ENCODE measurements at regions not wholly inside any gene's neighbourhood (a gene's known extent, or its start where the extent isn't known, plus 50 kb on each side); places are given as distances from the start of the nearest gene placed in this dataset.
"Not testable (repeated sequence)": the region's sequence is repeated elsewhere in the genome, so short reads cannot be mapped to it uniquely, and the experiment has no call there.

DNA sequence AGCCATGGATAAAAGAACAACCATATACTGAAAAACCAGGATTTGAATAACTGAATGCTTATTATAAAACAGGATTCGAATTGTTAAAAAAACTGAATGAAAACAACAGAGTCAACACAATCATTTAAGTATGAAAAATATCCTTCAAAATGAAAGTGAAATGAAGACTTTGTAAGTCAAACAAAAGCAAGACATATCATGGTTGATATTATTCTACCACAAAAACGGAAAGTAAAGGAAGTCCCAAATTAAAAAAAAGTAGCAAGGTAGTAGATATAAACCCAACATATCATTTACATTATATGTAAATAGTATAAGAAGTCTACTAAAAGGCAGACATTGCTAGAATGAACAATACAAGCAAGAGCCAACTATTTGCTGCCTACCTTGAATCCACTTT lies 63.1 kb upstream of the POTEC start:
- peaks cover 58% of the 10 kb centered on the region for H3K9me3 Mint-ChIP-seq
- not testable (repeated sequence) for H3K4me3 ChIP-seq (ENCODE audit: low read length); H3K36me3 ChIP-seq (ENCODE audit: control insufficient read depth, insufficient read depth, low read length); H3K27me3 ChIP-seq (ENCODE audit: control insufficient read depth, insufficient read depth, low read length, poor library complexity, severe bottlenecking); H3K36me3 Mint-ChIP-seq (ENCODE audit: low read depth); H3K27ac ChIP-seq (ENCODE audit: low read depth, low read length); H3K4me3 Mint-ChIP-seq; H3K27ac Mint-ChIP-seq; H3K4me1 ChIP-seq (ENCODE audit: control insufficient read depth, insufficient read depth, low read length); H3K27me3 Mint-ChIP-seq (ENCODE audit: insufficient read depth); DNase-seq; H3K4me1 Mint-ChIP-seq; H3K9ac ChIP-seq (ENCODE audit: extremely low read depth, low read length, poor library complexity, severe bottlenecking)
- WGBS, 2 experiments (ENCODE audit: insufficient coverage in 1 of 2, insufficient read length in 1 of 2): no CpG with 5 or more reads among the region's 2 CpGs
- peaks cover 27% of the 10 kb centered on the region for H3K9me3 ChIP-seq (ENCODE audit: control insufficient read depth, low read length)

DNA sequence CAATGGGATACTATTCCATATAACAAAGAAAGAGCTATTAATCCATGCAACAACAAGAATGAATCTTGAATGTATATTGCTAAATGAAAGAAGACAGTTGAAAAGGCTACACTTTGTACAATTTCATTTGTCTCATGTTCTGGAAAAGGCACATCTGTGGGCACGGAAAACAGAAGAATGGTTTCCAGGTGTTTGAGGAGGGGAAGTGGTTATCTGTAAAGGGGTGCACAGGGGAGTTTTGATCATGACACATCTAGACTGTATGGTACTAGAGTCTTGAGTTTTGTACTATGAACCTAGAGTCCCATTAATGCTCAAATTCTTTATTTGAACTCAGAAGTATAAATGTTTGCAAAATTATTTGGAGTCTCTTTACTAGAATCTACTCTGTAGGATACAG lies 64.0 kb upstream of the POTEC start:
- H3K27me3 ChIP-seq (ENCODE audit: control insufficient read depth, insufficient read depth, low read length, poor library complexity, severe bottlenecking); H3K36me3 Mint-ChIP-seq (ENCODE audit: low read depth); H3K9ac ChIP-seq (ENCODE audit: extremely low read depth, low read length, poor library complexity, severe bottlenecking); H3K4me3 ChIP-seq (ENCODE audit: low read length); H3K27me3 Mint-ChIP-seq (ENCODE audit: insufficient read depth); H3K4me1 ChIP-seq (ENCODE audit: control insufficient read depth, insufficient read depth, low read length); H3K36me3 ChIP-seq (ENCODE audit: control insufficient read depth, insufficient read depth, low read length); H3K4me1 Mint-ChIP-seq; H3K4me3 Mint-ChIP-seq; H3K27ac Mint-ChIP-seq; H3K27ac ChIP-seq (ENCODE audit: low read depth, low read length); DNase-seq: not testable (repeated sequence)
- peaks cover 55% of the 10 kb centered on the region for H3K9me3 Mint-ChIP-seq
- H3K9me3 ChIP-seq (ENCODE audit: control insufficient read depth, low read length): peaks cover 27% of the 10 kb centered on the region
- WGBS, 2 experiments (ENCODE audit: insufficient coverage in 1 of 2, insufficient read length in 1 of 2): 0% methylated on average over 1 of the region's 1 CpG; no CpG with 5 or more reads in 1 of the 2 experiments

DNA sequence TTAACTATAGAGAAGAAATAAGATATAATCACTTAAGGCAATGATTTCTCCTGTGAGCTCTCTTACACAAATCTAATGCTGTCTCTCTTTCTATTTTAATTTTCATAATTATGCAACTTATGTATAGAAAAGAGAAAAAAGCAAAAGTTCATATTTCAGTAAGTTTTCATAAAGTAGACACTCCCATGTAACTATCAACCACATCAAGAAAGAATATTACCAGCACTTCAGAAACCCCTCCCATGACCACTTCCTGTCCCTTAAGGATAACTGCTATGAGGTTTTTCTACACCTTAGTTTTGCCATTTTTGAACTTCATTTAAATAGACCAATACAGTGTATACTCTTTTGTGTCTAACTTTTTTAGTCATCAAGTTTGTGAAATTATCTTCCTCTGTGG lies 69.0 kb upstream of the POTEC start:
- not testable (repeated sequence) for H3K27me3 ChIP-seq (ENCODE audit: control insufficient read depth, insufficient read depth, low read length, poor library complexity, severe bottlenecking); H3K36me3 ChIP-seq (ENCODE audit: control insufficient read depth, insufficient read depth, low read length); H3K36me3 Mint-ChIP-seq (ENCODE audit: low read depth); H3K27ac Mint-ChIP-seq; H3K9me3 ChIP-seq (ENCODE audit: control insufficient read depth, low read length); H3K4me3 Mint-ChIP-seq; H3K9ac ChIP-seq (ENCODE audit: extremely low read depth, low read length, poor library complexity, severe bottlenecking); H3K27me3 Mint-ChIP-seq (ENCODE audit: insufficient read depth); H3K27ac ChIP-seq (ENCODE audit: low read depth, low read length); DNase-seq; H3K4me1 ChIP-seq (ENCODE audit: control insufficient read depth, insufficient read depth, low read length); H3K4me3 ChIP-seq (ENCODE audit: low read length); H3K4me1 Mint-ChIP-seq
- H3K9me3 Mint-ChIP-seq: peaks cover 30% of the 10 kb centered on the region

DNA sequence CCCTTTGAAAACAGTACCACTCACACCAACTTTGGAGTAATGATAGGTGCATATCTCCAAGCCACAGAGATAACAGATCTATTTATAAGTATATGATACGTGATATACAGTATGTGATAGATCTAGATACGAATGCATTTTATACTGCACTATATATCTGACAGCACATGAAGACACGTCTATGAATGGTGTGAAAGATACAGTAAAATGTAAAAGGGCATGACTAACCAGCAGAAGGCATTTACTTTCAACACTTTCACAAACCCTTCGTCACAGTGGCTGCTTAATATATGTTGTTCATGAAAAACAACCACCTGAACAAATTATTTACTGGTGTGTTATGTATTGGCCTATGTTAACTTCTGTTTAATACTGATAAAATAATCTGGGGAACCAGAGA lies 71.1 kb upstream of the POTEC start:
- not testable (repeated sequence) for H3K27me3 ChIP-seq (ENCODE audit: control insufficient read depth, insufficient read depth, low read length, poor library complexity, severe bottlenecking); H3K9ac ChIP-seq (ENCODE audit: extremely low read depth, low read length, poor library complexity, severe bottlenecking); H3K4me1 ChIP-seq (ENCODE audit: control insufficient read depth, insufficient read depth, low read length); H3K4me1 Mint-ChIP-seq; H3K27ac Mint-ChIP-seq; DNase-seq; H3K9me3 ChIP-seq (ENCODE audit: control insufficient read depth, low read length); H3K36me3 Mint-ChIP-seq (ENCODE audit: low read depth); H3K4me3 Mint-ChIP-seq; H3K27me3 Mint-ChIP-seq (ENCODE audit: insufficient read depth); H3K4me3 ChIP-seq (ENCODE audit: low read length); H3K27ac ChIP-seq (ENCODE audit: low read depth, low read length); H3K36me3 ChIP-seq (ENCODE audit: control insufficient read depth, insufficient read depth, low read length)
- peaks cover 33% of the 10 kb centered on the region for H3K9me3 Mint-ChIP-seq
- no CpG with 5 or more reads among the region's 4 CpGs for WGBS, 2 experiments (ENCODE audit: insufficient coverage in 1 of 2, insufficient read length in 1 of 2)

DNA sequence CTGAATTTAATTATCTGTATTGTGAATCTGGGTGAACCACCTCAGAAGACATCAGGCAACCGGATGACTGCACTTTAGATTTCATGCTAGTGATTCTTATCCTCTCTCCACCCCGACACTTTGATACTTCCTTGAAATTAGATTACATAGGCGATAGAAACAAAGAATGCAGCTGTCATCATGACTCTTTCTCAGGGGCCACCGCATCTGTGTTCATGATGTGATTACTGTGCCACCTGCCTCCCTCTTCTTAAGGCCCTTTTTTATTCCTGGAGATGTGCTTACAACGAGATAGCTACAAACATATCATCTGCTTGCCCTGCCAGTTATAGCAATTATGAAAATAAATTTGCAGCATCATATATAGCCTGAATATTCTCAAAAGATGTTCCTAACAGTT lies 83.9 kb upstream of the POTEC start:
- H3K4me1 ChIP-seq (ENCODE audit: control insufficient read depth, insufficient read depth, low read length); H3K27ac ChIP-seq (ENCODE audit: low read depth, low read length); H3K4me3 ChIP-seq (ENCODE audit: low read length); H3K36me3 ChIP-seq (ENCODE audit: control insufficient read depth, insufficient read depth, low read length); H3K27ac Mint-ChIP-seq; H3K36me3 Mint-ChIP-seq (ENCODE audit: low read depth); H3K27me3 Mint-ChIP-seq (ENCODE audit: insufficient read depth); H3K4me3 Mint-ChIP-seq; H3K9me3 ChIP-seq (ENCODE audit: control insufficient read depth, low read length); H3K4me1 Mint-ChIP-seq; DNase-seq; H3K27me3 ChIP-seq (ENCODE audit: control insufficient read depth, insufficient read depth, low read length, poor library complexity, severe bottlenecking); H3K9ac ChIP-seq (ENCODE audit: extremely low read depth, low read length, poor library complexity, severe bottlenecking): not testable (repeated sequence)
- WGBS, 2 experiments (ENCODE audit: insufficient coverage in 1 of 2, insufficient read length in 1 of 2): 31% methylated on average over 3 of the region's 5 CpGs; no CpG with 5 or more reads in 1 of the 2 experiments
- H3K9me3 Mint-ChIP-seq: peaks cover 39% of the 10 kb centered on the region

DNA sequence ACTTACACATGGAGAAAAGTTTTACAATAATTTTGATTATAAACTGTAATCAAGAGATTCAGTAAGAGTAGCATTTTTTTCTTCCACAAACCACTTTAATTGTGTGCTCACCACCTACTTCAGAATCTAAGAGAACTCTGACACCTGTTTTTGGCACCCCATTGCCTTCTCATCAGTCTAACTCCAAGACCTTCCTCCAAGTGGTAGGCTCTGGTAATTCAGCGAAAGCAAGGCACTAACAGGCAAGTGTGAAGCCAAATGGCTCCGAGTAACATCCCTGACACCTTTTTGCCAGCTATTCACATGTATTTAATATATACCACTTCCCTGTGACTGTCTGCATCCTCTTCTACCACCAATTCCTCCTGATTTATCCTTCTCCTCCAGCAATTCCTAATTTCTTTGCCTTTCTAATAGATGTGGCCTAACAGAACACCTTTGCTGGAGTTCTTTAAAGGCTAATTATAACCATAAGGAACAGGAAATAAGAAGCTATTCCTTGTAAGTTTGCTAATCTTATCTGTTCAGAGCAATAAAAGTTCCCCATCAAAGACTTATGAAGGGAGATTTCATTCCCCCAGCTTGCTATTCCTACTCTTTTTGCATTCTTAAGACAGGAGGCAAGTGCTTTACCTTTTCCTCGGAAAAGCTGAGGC lies 85.1 kb upstream of the POTEC start:
- WGBS, 2 experiments (ENCODE audit: insufficient coverage in 1 of 2, insufficient read length in 1 of 2): 83% methylated on average over 2 of the region's 3 CpGs; no CpG with 5 or more reads in 1 of the 2 experiments
- not testable (repeated sequence) for H3K4me3 Mint-ChIP-seq; H3K27me3 ChIP-seq (ENCODE audit: control insufficient read depth, insufficient read depth, low read length, poor library complexity, severe bottlenecking); DNase-seq; H3K4me1 Mint-ChIP-seq; H3K4me3 ChIP-seq (ENCODE audit: low read length); H3K9me3 ChIP-seq (ENCODE audit: control insufficient read depth, low read length); H3K27ac Mint-ChIP-seq; H3K27ac ChIP-seq (ENCODE audit: low read depth, low read length); H3K27me3 Mint-ChIP-seq (ENCODE audit: insufficient read depth); H3K4me1 ChIP-seq (ENCODE audit: control insufficient read depth, insufficient read depth, low read length); H3K36me3 Mint-ChIP-seq (ENCODE audit: low read depth); H3K36me3 ChIP-seq (ENCODE audit: control insufficient read depth, insufficient read depth, low read length); H3K9ac ChIP-seq (ENCODE audit: extremely low read depth, low read length, poor library complexity, severe bottlenecking)
- peaks cover 31% of the 10 kb centered on the region for H3K9me3 Mint-ChIP-seq

DNA sequence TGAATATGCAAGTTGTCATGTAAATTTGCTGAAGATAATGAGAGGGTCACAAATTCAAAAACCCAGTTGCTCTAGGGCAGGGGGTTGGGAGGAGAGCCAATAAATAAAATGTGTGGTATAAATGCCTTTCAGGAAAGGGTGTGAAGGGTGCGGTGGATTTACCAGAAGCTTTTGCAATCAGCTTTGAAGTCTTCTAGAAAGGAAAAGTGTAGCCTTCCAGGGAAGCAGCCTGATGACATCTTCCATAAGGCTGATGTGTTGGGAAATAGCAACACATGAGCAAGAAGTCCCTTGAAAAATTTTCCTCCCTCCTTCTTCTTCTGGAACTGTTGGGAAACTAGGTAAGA lies 85.6 kb upstream of the POTEC start:
- not testable (repeated sequence) for H3K36me3 Mint-ChIP-seq (ENCODE audit: low read depth)
- 66 to 100% methylated on average over 1 of the region's 1 CpG for WGBS, 2 experiments (ENCODE audit: insufficient coverage in 1 of 2, insufficient read length in 1 of 2)

More for the DNA sequence above, 85.6 kb upstream of the POTEC start:
- peaks cover 29% of the 10 kb centered on the region for H3K9me3 Mint-ChIP-seq
- not testable (repeated sequence) for H3K27me3 Mint-ChIP-seq (ENCODE audit: insufficient read depth); H3K4me3 Mint-ChIP-seq; H3K4me1 ChIP-seq (ENCODE audit: control insufficient read depth, insufficient read depth, low read length); H3K4me1 Mint-ChIP-seq; H3K4me3 ChIP-seq (ENCODE audit: low read length); H3K36me3 ChIP-seq (ENCODE audit: control insufficient read depth, insufficient read depth, low read length); DNase-seq; H3K27ac ChIP-seq (ENCODE audit: low read depth, low read length); H3K27me3 ChIP-seq (ENCODE audit: control insufficient read depth, insufficient read depth, low read length, poor library complexity, severe bottlenecking); H3K27ac Mint-ChIP-seq; H3K9me3 ChIP-seq (ENCODE audit: control insufficient read depth, low read length); H3K9ac ChIP-seq (ENCODE audit: extremely low read depth, low read length, poor library complexity, severe bottlenecking)

Data from endodermal cell (in vitro differentiated cells).